Panc1 (cell line): ENCODE measurements at regions not wholly inside any gene's neighbourhood (a gene's known extent, or its start where the extent isn't known, plus 50 kb on each side); places are given as distances from the start of the nearest gene placed in this dataset.

Source experiments
- POLR2AphosphoS5 ChIP-seq: IDR thresholded peaks from 2 replicates; pipeline ENCODE4 v1.6.1; 2012; ENCODE audit warnings: mild to moderate bottlenecking, low read depth, low read length, moderate library complexity
- SIN3A ChIP-seq: IDR thresholded peaks from 2 replicates; pipeline ENCODE4 v1.6.1; 2012; ENCODE audit warnings: low read depth, mild to moderate bottlenecking, low read length, moderate library complexity, borderline replicate concordance; ENCODE audit not compliant: insufficient read depth
- TCF7L2 ChIP-seq: IDR thresholded peaks from 2 replicates; pipeline ENCODE4 v1.6.1; 2011; ENCODE audit warnings: mild to moderate bottlenecking, low read depth, low read length, inconsistent platforms
- TF ChIP-seq, protein P1 (sequence below), 2 experiments: IDR thresholded peaks; 2 replicates each; pipeline ENCODE4 v1.6.1; 2011 to 2012; ENCODE audit warnings: low read depth in 2 of 2, control low read depth in 1 of 2, low read length in 1 of 2, mild to moderate bottlenecking in 1 of 2, moderate library complexity in 1 of 2; ENCODE audit not compliant: insufficient read depth in 1 of 2
- TF ChIP-seq, protein P2 (sequence below): fragments of 450-650 bp; IDR thresholded peaks from 2 replicates; pipeline ENCODE4 v1.5.1; 2017; ENCODE audit warnings: mild to moderate bottlenecking

DNA sequence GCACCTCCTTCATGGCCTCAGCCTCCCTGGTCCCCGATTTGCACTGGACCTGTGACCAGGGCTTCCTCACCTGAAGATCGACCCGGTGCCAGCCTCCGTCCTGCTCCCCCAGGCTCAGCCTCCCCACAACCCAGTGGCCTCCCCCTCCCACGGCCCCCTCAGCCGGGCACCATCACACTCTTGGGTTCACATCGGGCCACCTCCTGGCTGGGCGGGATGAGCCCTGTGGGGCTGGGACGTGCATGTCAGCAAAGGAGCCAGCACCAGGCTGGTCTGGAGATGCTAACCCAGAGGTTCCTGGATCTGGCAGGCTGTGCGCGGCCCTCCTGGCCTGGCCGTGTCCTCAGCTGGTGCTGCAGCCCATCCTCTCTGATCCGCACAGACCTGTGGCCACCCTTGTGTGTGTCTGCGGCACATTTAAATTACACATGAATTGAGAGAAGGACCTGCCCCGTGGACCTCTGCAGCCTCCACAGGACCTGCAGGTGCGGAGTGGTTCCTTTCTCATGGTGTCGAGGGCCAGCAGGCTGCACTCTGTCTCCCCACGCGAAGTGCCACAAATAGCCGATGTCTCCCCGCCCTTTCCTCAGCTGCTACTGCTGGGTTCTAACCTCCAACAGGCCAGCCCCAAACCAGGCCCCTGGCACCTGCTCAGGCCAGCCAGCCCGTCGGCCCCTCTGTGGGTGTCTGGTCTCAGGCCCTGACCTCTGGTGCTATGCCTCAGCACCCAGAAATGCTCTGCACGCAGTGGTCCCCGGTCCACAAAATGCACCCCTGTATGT, 237.5 kb downstream of the ERMARD start:
- TF ChIP-seq, protein P1, sequence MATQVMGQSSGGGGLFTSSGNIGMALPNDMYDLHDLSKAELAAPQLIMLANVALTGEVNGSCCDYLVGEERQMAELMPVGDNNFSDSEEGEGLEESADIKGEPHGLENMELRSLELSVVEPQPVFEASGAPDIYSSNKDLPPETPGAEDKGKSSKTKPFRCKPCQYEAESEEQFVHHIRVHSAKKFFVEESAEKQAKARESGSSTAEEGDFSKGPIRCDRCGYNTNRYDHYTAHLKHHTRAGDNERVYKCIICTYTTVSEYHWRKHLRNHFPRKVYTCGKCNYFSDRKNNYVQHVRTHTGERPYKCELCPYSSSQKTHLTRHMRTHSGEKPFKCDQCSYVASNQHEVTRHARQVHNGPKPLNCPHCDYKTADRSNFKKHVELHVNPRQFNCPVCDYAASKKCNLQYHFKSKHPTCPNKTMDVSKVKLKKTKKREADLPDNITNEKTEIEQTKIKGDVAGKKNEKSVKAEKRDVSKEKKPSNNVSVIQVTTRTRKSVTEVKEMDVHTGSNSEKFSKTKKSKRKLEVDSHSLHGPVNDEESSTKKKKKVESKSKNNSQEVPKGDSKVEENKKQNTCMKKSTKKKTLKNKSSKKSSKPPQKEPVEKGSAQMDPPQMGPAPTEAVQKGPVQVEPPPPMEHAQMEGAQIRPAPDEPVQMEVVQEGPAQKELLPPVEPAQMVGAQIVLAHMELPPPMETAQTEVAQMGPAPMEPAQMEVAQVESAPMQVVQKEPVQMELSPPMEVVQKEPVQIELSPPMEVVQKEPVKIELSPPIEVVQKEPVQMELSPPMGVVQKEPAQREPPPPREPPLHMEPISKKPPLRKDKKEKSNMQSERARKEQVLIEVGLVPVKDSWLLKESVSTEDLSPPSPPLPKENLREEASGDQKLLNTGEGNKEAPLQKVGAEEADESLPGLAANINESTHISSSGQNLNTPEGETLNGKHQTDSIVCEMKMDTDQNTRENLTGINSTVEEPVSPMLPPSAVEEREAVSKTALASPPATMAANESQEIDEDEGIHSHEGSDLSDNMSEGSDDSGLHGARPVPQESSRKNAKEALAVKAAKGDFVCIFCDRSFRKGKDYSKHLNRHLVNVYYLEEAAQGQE (IDR thresholded peaks at IDR 0.05; ENCODE audit: insufficient read depth in 1 of 2, low read depth in 2 of 2, low read length in 1 of 2), result no peak
- TF ChIP-seq POLR2AphosphoS5 (no peak), SIN3A (no peak), TCF7L2 (no peak)
- TF ChIP-seq, protein P2, sequence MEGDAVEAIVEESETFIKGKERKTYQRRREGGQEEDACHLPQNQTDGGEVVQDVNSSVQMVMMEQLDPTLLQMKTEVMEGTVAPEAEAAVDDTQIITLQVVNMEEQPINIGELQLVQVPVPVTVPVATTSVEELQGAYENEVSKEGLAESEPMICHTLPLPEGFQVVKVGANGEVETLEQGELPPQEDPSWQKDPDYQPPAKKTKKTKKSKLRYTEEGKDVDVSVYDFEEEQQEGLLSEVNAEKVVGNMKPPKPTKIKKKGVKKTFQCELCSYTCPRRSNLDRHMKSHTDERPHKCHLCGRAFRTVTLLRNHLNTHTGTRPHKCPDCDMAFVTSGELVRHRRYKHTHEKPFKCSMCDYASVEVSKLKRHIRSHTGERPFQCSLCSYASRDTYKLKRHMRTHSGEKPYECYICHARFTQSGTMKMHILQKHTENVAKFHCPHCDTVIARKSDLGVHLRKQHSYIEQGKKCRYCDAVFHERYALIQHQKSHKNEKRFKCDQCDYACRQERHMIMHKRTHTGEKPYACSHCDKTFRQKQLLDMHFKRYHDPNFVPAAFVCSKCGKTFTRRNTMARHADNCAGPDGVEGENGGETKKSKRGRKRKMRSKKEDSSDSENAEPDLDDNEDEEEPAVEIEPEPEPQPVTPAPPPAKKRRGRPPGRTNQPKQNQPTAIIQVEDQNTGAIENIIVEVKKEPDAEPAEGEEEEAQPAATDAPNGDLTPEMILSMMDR, result no peak
